Transverse colon (tissue), 4 donors: ENCODE measurements at regions not wholly inside any gene's neighbourhood (a gene's known extent, or its start where the extent isn't known, plus 50 kb on each side); places are given as distances from the start of the nearest gene placed in this dataset.
"Not testable (repeated sequence)": the region's sequence is repeated elsewhere in the genome, so short reads cannot be mapped to it uniquely, and the experiment has no call there.

Experiments used
- DNase-seq: peaks from one replicate; pipeline ENCODE4 v3.0.0-alpha.2; 2019
- H3K27ac ChIP-seq, 4 donors: fragments of 200-600 bp; sonication (generic); 2 replicates each; pipeline ENCODE4 v1.5.1; 2016 to 2018; ENCODE audit warnings: inconsistent platforms in 4 of 4
- H3K27me3 ChIP-seq: fragments of 200-600 bp; sonication (generic); 2 replicates; pipeline ENCODE4 v1.5.1; 2017; ENCODE audit warnings: inconsistent platforms
- H3K36me3 ChIP-seq, 4 donors: fragments of 200-600 bp; sonication (generic); 2 replicates each; pipeline ENCODE4 v1.5.1; 2017 to 2019; ENCODE audit warnings: inconsistent platforms in 4 of 4
- H3K4me1 ChIP-seq, 4 donors: fragments of 200-600 bp; sonication (generic); 2 replicates each; pipeline ENCODE4 v1.5.1; 2017 to 2020; ENCODE audit warnings: inconsistent platforms in 4 of 4
- H3K4me3 ChIP-seq, 4 donors: fragments of 200-600 bp; sonication (generic); 1 replicate in 1 of 4; 2 replicates in 3 of 4; pipeline versions ENCODE4 v1.5.1 to v1.6.1; 2017 to 2019; ENCODE audit warnings: inconsistent platforms in 4 of 4
- H3K9me3 ChIP-seq, 2 donors: fragments of 200-600 bp; sonication (generic); 2 replicates each; pipeline ENCODE4 v1.5.1; 2017 to 2019; ENCODE audit warnings: inconsistent platforms in 2 of 2
- CTCF ChIP-seq, 5 experiments: fragments of 200-600 bp in 3 of 5; fragments of 450-650 bp in 2 of 5; sonication (generic) in 3 of 5; IDR thresholded peaks; 1 replicate in 2 of 5; 2 replicates in 3 of 5; pipeline ENCODE4 v1.5.1; 2016 to 2017; ENCODE audit warnings: antibody characterized with exemption in 5 of 5, inconsistent platforms in 3 of 5, mild to moderate bottlenecking in 2 of 5, moderate library complexity in 1 of 5
- EP300 ChIP-seq: sonication (generic); formaldehyde crosslinking; IDR thresholded peaks from one replicate; pipeline ENCODE4 v1.6.1; 2017; ENCODE audit warnings: antibody characterized with exemption, low read depth
- POLR2A ChIP-seq: fragments of 450-650 bp; IDR thresholded peaks from one replicate; pipeline ENCODE4 v1.6.1; 2016; ENCODE audit warnings: antibody characterized with exemption, mild to moderate bottlenecking, moderate library complexity
- POLR2AphosphoS5 ChIP-seq, 3 donors: sonication (generic); formaldehyde crosslinking; IDR thresholded peaks; one replicate each; pipeline ENCODE4 v1.6.1; 2016; ENCODE audit warnings: antibody characterized with exemption in 3 of 3
- WGBS, 2 donors: methylation state at CpG; one replicate each; pipeline ENCODE4 v1.1.5; 2018; ENCODE audit warnings: low coverage in 1 of 2; 5-methylcytosine and 5-hydroxymethylcytosine counted together
- in situ Hi-C, 4 donors: fragments of 200-750 bp; cut with MboI; loops; one replicate each; pipeline versions ENCODE4 v1.15.0 to v1.15.1; 2017; ENCODE audit warnings: low sequenced_read_pairs in 3 of 4, low pct_ligation_motif_present in 1 of 4, low pct_unique_long_range_greater_than_20kb in 1 of 4
- intact Hi-C: fragments of 100-400 bp; cut with DNase I; formaldehyde crosslinking; loops from one replicate; pipeline ENCODE4 v1.15.1; 2023; ENCODE audit warnings: low total_unique reads

GRCh38 chr12:47361389-47362021, 281.7 kb upstream of the AMIGO2 start:
- no peaks in the 10 kb centered on the region for H3K9me3 ChIP-seq
- TF ChIP-seq CTCF (IDR thresholded peaks at IDR 0.05): no peak
- TF ChIP-seq EP300: no peak
- WGBS, 2 donors: 56 to 58% methylated on average over 5 to 7 of the region's 7 CpGs

DNA sequence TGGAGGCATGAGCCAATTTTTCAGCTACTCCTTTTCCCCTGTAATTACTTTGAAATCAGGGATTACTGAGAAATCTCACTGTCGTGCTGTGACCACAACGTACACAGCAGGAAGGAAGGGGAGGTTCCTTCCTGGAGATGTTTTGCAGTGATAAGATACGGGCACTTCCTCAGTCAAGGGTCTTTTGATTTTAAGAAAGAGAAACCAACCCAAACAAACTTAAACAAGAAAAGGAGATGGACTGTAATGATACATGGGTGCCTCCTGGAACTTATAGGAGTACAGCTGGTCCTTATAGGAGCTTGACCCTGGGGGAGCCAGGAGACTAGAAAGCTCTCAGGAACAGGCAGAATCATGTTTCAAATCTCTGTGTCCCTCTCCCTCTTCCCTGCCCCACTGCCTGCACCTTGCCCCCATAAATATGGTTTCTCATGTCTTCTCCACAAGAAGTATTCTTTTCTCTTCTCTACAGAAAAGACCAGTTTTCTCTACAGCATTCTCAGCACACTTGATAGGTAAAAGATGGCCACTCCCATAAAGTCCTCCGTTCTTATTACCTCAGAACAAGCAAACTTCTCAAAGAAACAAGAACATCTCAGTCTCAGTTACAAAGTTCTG, 281.1 kb upstream of the AMIGO2 start:
- TF ChIP-seq EP300 (no peak), CTCF (IDR thresholded peaks at IDR 0.05) (no peak), POLR2A (no peak), POLR2AphosphoS5 (IDR thresholded peaks at IDR 0.05) (no peak)
- 29 to 66% methylated on average over 2 to 4 of the region's 4 CpGs for WGBS, 2 donors
- no peak for DNase-seq
- H3K4me3 ChIP-seq: no peak overlapping the region
- H3K36me3 ChIP-seq: no peaks in the 10 kb centered on the region
- H3K27ac ChIP-seq: peak overlapping the region; percentile 23 to 75 (median 57)
- H3K27me3 ChIP-seq: no peaks in the 10 kb centered on the region
- intact Hi-C loops: no loop called here
- peaks cover 0 to 5% (median under 1%) of the 10 kb centered on the region in 4 donors for H3K4me1 ChIP-seq
- H3K9me3 ChIP-seq: no peaks in the 10 kb centered on the region
- in situ Hi-C loops: no loop called here

More at GRCh38 chr12:47361389-47362021, 281.7 kb upstream of the AMIGO2 start:
- intact Hi-C loops (no loop called here), in situ Hi-C loops (no loop called here)
- Histone ChIP-seq H3K4me3 (no peak overlapping the region), H3K27ac (peak overlapping the region; percentile 23 to 75 (median 57)), H3K4me1 (peaks cover 0 to 5% (median 2%) of the 10 kb centered on the region in 4 donors), H3K36me3 (no peaks in the 10 kb centered on the region), H3K27me3 (no peaks in the 10 kb centered on the region)
- DNase-seq: peak; percentile 40

- Histone ChIP-seq H3K4me1 (peaks cover 0 to 5% (median 0%) of the 10 kb centered on the region in 4 donors), H3K27me3 (no peaks in the 10 kb centered on the region), H3K9me3 (no peaks in the 10 kb centered on the region), H3K27ac (peak overlapping the region in 2 of 4 donors; percentile 74 to 75), H3K36me3 (no peaks in the 10 kb centered on the region), H3K4me3 (no peak overlapping the region)
- TF ChIP-seq EP300: no peak
- no peak for TF ChIP-seq CTCF (IDR thresholded peaks at IDR 0.05)
- no peak for TF ChIP-seq POLR2A
- TF ChIP-seq POLR2AphosphoS5 (IDR thresholded peaks at IDR 0.05): no peak
- intact Hi-C loops (no loop called here), in situ Hi-C loops (no loop called here)
- DNase-seq: no peak
- 50% methylated on average over 1 of the region's 1 CpG for WGBS, 2 donors
Measured at GRCh38 chr12:47360093-47360480, 280.3 kb upstream of the AMIGO2 start.

DNA sequence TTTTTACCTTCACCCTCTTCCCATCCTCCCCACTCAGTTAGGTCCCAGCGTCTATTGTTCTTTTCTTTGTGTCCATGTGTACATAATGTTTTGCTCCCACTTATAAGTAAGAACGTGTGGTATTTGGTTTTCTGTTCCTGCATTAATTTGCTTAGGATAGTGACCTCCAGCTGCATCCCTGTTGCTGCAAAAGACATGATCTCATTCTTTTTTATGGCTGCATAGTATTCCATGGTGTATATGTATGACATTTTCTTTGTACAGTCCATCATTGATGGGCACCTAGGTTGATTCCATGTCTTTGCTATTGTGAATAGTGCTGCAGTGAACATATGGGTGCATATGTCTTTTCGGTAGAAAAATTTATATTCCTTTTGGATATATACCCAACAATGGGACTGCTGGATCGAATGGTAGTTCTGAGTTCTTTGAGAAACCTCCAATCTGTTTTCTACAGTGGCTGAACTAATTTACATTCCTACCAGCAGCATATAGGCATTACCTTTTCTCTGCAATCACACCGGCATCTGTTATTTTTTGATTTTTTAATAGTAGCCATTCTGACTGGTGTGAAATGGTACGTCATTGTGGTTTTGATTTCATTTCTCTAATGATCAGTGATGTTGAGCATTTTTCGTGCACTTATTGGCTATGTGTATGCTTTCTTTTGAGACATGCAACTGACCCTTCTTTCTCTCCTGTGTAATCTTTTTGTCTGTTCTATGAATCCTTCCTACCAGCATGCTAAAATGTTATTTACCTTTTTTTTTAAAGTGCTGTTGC, 279.7 kb upstream of the AMIGO2 start:
- TF ChIP-seq CTCF (IDR thresholded peaks at IDR 0.05) (no peak), POLR2AphosphoS5 (IDR thresholded peaks at IDR 0.05) (no peak), EP300 (no peak), POLR2A (no peak)
- no peaks in the 10 kb centered on the region for H3K27me3 ChIP-seq
- WGBS, 2 donors: 81 to 84% methylated on average over 7 of the region's 7 CpGs
- H3K4me1 ChIP-seq: peaks cover 0 to 5% (median 0%) of the 10 kb centered on the region in 4 donors
- H3K9me3 ChIP-seq: no peaks in the 10 kb centered on the region
- H3K36me3 ChIP-seq: no peaks in the 10 kb centered on the region
- in situ Hi-C loops: no loop called here
- no peak overlapping the region for H3K4me3 ChIP-seq
- intact Hi-C loops: no loop called here
- no peak overlapping the region for H3K27ac ChIP-seq
- no peak for DNase-seq

- DNase-seq, H3K27me3 ChIP-seq, H3K36me3 ChIP-seq, H3K4me3 ChIP-seq, in situ Hi-C loops, intact Hi-C loops, H3K9me3 ChIP-seq, H3K4me1 ChIP-seq: not testable (repeated sequence)
- peak overlapping the region in 1 of 4 donors; percentile 27 for H3K27ac ChIP-seq
- WGBS, 2 donors: 77% methylated on average over 7 to 8 of the region's 8 CpGs
Measured at GRCh38 chr12:47357006-47357405, 277.2 kb upstream of the AMIGO2 start.
